ENCODE measurements at regions not wholly inside any gene's neighbourhood (a gene's known extent, or its start where the extent isn't known, plus 50 kb on each side); places are given as distances from the start of the nearest gene placed in this dataset.

DNA sequence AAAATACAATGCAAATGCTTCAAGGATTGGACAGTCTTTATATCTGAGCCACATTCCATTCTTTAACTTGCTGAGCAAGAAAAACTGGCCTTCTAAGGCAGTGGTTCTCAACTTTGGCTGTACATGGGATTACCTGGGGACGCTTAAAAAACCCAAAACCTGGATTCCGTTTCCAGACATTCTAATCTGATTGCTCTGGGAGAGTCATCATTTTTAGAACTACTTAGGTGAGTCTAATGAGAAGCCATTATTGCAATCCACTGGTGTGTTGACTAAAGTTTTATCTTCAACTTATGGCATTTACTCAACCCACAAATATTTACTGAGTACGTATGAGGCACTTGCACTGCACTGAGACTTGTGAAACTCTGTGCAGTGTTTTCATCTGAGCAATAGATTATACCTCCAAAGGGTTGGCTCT, 195.7 kb upstream of the ATP11B start:
- peaks cover 8% of the 10 kb centered on the region for H3K9me3 ChIP-seq (ENCODE audit: control insufficient read depth, insufficient read depth, low read length)
- no peak overlapping the region for H2BK15ac ChIP-seq (ENCODE audit: low read depth, low read length)
- no peak overlapping the region for H3K27ac ChIP-seq (ENCODE audit: insufficient read depth, low read length)
- TF ChIP-seq ELK1 (IDR thresholded peaks at IDR 0.05; ENCODE audit: borderline replicate concordance, low read depth, low read length) (no peak), POLR2A (IDR thresholded peaks at IDR 0.05; ENCODE audit: low read depth, low read length) (no peak), BHLHE40 (IDR thresholded peaks at IDR 0.05; ENCODE audit: low read depth, low read length) (no peak), SMC3 (IDR thresholded peaks at IDR 0.05; ENCODE audit: low read depth, low read length) (no peak), CTCF (conservative IDR thresholded peaks at IDR 0.05; ENCODE audit: low read depth, low read length) (no peak), RAD21 (IDR thresholded peaks at IDR 0.05; ENCODE audit: low read length) (no peak)
- H3K14ac ChIP-seq (replicated peaks; ENCODE audit: low read depth, low read length), result no peak overlapping the region
- no peak overlapping the region for H3K4me3 ChIP-seq (ENCODE audit: insufficient read depth, low read depth, low read length)
- H2BK5ac ChIP-seq (ENCODE audit: low read depth, low read length, poor library complexity, severe bottlenecking), result no peak overlapping the region
- DNase-seq (no peak), ATAC-seq (ENCODE audit: low read depth) (no peak)
- no TSS peak for BruUV-seq (replicated peaks)
- no peak overlapping the region for H3K56ac ChIP-seq (ENCODE audit: extremely low read depth, insufficient read depth, low read length)
- POLR2A ChIA-PET (ENCODE audit: unreplicated experiment), result no interaction called here
- H3K27me3 ChIP-seq (ENCODE audit: control insufficient read depth, insufficient read depth, low read length), result no peaks in the 10 kb centered on the region
- H3K9ac ChIP-seq (ENCODE audit: low read depth, low read length), result no peak overlapping the region
- H3K36me3 ChIP-seq (ENCODE audit: control insufficient read depth, insufficient read depth, low read length), result no peaks in the 10 kb centered on the region
- CTCF ChIA-PET, result no interaction called here
- H4K20me1 ChIP-seq (ENCODE audit: insufficient read depth, low read length), result no peaks in the 10 kb centered on the region
- H2AK9ac ChIP-seq (replicated peaks; ENCODE audit: low read depth, low read length, poor library complexity), result no peak overlapping the region
- no peak overlapping the region for H4K91ac ChIP-seq (ENCODE audit: insufficient read depth, low read depth, low read length)
- intact Hi-C loops (cut with micrococcal nuclease), result no loop called here
- H3K4me1 ChIP-seq (ENCODE audit: control insufficient read depth, insufficient read depth, low read length), result no peaks in the 10 kb centered on the region
- H2AFZ ChIP-seq (replicated peaks; ENCODE audit: low read length, poor library complexity), result no peak overlapping the region
- H4K5ac ChIP-seq (ENCODE audit: low read depth, low read length), result no peak overlapping the region
- no peak overlapping the region for H3K4me2 ChIP-seq (ENCODE audit: low read depth, low read length)
- no peak overlapping the region for H2AK5ac ChIP-seq (ENCODE audit: low read depth, low read length)
- no peak overlapping the region for H3K4ac ChIP-seq (ENCODE audit: low read depth, low read length)
- dilution Hi-C loops (cut with HindIII; ENCODE audit: low sequenced_read_pairs, unreplicated experiment), result no loop called here
- H2BK20ac ChIP-seq (ENCODE audit: low read depth, low read length), result no peak overlapping the region
- no peaks in the 10 kb centered on the region for H3K79me1 ChIP-seq (ENCODE audit: low read depth in 1 of 2, low read length in 2 of 2)
- H3K9me1 ChIP-seq (ENCODE audit: insufficient read depth, low read length), result no peaks in the 10 kb centered on the region
- no peak overlapping the region for H2BK120ac ChIP-seq (ENCODE audit: low read depth, low read length)
- H3K23ac ChIP-seq (ENCODE audit: low read depth, low read length), result no peak overlapping the region
- no peak overlapping the region for H3K18ac ChIP-seq (ENCODE audit: low read depth, low read length)
- no CpG with 5 or more reads among the region's 3 CpGs for WGBS, 2 experiments (ENCODE audit: extremely low coverage in 2 of 2, insufficient read length in 1 of 2)
- in situ Hi-C loops (cut with MboI; ENCODE audit: low sequenced_read_pairs), result no loop called here
- H4K8ac ChIP-seq (ENCODE audit: low read depth in 2 of 2, low read length in 2 of 2), result no peak overlapping the region
